Aorta (tissue), 5 donors: ENCODE measurements at regions not wholly inside any gene's neighbourhood (a gene's known extent, or its start where the extent isn't known, plus 50 kb on each side); places are given as distances from the start of the nearest gene placed in this dataset.

ENCODE experiments used
- ATAC-seq: fragments of 200-7000 bp; cut with Tn5 transposase; one replicate; pipeline ENCODE4 v1.9.1; 2022; ENCODE audit warnings: moderate library complexity; ENCODE audit not compliant: low FRiP score
- DNase-seq, 2 donors: peaks; one replicate each; pipeline ENCODE4 v3.0.0-alpha.2; 2020
- H3K27ac ChIP-seq, 2 donors: one replicate each; pipeline ENCODE4 v1.5.1; 2013; ENCODE audit warnings: low read length in 2 of 2, mild to moderate bottlenecking in 2 of 2, moderate library complexity in 2 of 2, control low read depth in 1 of 2, inconsistent platforms in 1 of 2, low read depth in 1 of 2
- H3K27me3 ChIP-seq, 2 donors: one replicate each; pipeline ENCODE4 v1.6.1; 2013; ENCODE audit warnings: control low read depth in 1 of 2, low read length in 1 of 2, mild to moderate bottlenecking in 1 of 2, moderate library complexity in 1 of 2; ENCODE audit not compliant: insufficient read depth in 2 of 2, control insufficient read depth in 1 of 2
- H3K36me3 ChIP-seq, 2 donors: one replicate each; pipeline ENCODE4 v1.6.1; 2013; ENCODE audit warnings: control low read depth in 1 of 2, low read length in 1 of 2, mild to moderate bottlenecking in 1 of 2; ENCODE audit not compliant: insufficient read depth in 2 of 2, control insufficient read depth in 1 of 2
- H3K4me1 ChIP-seq, 2 donors: one replicate each; pipeline ENCODE4 v1.6.1; 2013; ENCODE audit warnings: low read length in 2 of 2, control low read depth in 1 of 2, mild to moderate bottlenecking in 1 of 2, moderate library complexity in 1 of 2; ENCODE audit not compliant: insufficient read depth in 2 of 2, control insufficient read depth in 1 of 2
- H3K4me3 ChIP-seq, 2 donors: one replicate each; pipeline ENCODE4 v1.5.1; 2013; ENCODE audit warnings: low read length in 2 of 2, control low read depth in 1 of 2, mild to moderate bottlenecking in 1 of 2
- H3K9me3 ChIP-seq: one replicate; pipeline ENCODE4 v1.6.1; 2013; ENCODE audit warnings: mild to moderate bottlenecking, low read length; ENCODE audit not compliant: control insufficient read depth
- WGBS, 2 donors: extraction: QIAGEN DNeasy Blood & Tissue Kit; methylation state at CpG; one replicate each; pipeline ENCODE4 v1.1.7; 2013; 5-methylcytosine and 5-hydroxymethylcytosine counted together
- intact Hi-C, 2 donors: fragments of 100-400 bp; cut with DNase I; formaldehyde crosslinking; loops; one replicate each; pipeline versions ENCODE4 v1.14.2 to v1.15.0; 2022
- donor health status: healthy with polysubstance abuse.
- donor health status: Bipolar disorder and iron deficiency.
- donor health status: DM: no; HTN: no; CAD: no.
- donor health status: DM: no; HTN: no; CAD: no.
- donor health status: DM: yes; HTN: yes; CAD: no.

DNA sequence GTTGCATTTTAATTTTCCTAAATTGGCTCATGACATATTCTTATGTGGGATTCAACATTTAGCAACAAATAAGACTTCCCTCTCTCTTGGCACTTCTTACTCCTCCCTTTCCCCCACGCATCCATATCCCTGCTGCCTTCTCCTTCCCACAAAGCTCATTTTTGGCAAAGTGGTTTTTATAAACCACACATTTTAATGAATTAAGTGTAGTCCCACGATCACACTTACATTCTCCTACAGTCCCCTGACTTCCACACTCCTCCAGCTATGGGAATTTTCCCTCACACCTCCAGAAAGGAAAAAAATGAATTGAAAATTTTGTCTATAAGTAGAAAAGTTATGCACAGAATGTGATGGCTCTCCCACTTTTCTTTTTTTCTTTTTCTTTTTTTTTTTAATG, 345.0 kb downstream of the CD83 start:
- ATAC-seq (no peak), DNase-seq (no peak)
- no peaks in the 10 kb centered on the region for H3K27me3 ChIP-seq
- 85 to 92% methylated on average over 2 of the region's 2 CpGs for WGBS, 2 donors
- H3K36me3 ChIP-seq: no peaks in the 10 kb centered on the region
- no peaks in the 10 kb centered on the region for H3K9me3 ChIP-seq
- no peak overlapping the region for H3K4me3 ChIP-seq
- no peak overlapping the region for H3K27ac ChIP-seq
- intact Hi-C loops: no loop called here
- no peaks in the 10 kb centered on the region for H3K4me1 ChIP-seq

- Histone ChIP-seq H3K27ac (no peak overlapping the region), H3K4me1 (no peaks in the 10 kb centered on the region), H3K4me3 (no peak overlapping the region), H3K9me3 (no peaks in the 10 kb centered on the region), H3K27me3 (no peaks in the 10 kb centered on the region), H3K36me3 (no peaks in the 10 kb centered on the region)
- intact Hi-C loops: no loop called here
- DNase-seq: no peak
- ATAC-seq: no peak
- WGBS, 2 donors: 96 to 97% methylated on average over 6 of the region's 6 CpGs
Observed at GRCh38 chr6:14463110-14463509, 345.5 kb downstream of the CD83 start.

DNA sequence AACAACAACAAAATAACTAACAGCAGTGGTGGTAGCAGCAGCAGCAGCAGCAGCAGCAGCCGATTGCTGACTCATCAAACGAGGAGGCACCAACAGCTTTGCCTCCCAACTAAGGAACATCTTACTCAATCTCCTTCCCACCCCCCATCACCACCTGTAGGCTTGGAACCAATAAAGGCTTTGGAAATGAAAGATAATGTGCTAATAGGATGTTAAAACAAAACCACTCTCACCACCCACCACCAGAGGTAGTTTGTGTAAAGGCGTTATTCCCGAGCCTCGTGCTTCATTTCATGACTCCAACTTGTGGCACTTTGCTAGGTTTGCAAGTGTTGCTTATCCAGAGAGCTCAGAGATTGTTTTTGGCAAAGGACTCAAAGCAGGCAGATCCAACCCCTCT, 346.5 kb downstream of the CD83 start:
- H3K36me3 ChIP-seq: no peaks in the 10 kb centered on the region
- intact Hi-C loops: no loop called here
- ATAC-seq (no peak), DNase-seq (no peak)
- no peak overlapping the region for H3K4me3 ChIP-seq
- no peaks in the 10 kb centered on the region for H3K9me3 ChIP-seq
- H3K27me3 ChIP-seq: no peaks in the 10 kb centered on the region
- H3K4me1 ChIP-seq: no peaks in the 10 kb centered on the region
- no peak overlapping the region for H3K27ac ChIP-seq
- WGBS, 2 donors: 54% methylated on average over 5 of the region's 5 CpGs

DNA sequence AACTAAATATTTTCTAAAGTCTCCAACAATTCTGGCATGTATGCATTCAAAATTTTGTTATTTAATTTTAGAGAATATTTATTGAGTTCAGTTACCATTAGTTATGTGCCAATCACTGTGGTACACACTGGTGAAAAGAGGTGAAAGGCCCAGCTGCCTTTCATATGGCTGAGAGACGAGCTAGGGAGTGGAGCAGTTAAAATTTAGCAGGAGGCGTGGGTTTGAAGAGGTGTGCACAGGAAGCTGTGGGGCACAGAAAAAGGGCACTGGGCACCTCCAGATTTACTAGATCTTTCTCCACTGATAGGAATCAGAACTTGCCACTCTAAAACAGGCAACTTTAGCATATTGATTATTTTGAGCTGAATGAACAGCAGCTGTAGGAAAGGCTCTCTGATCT, 347.1 kb downstream of the CD83 start:
- DNase-seq: no peak
- 100% methylated on average over 2 of the region's 2 CpGs for WGBS, 2 donors
- ATAC-seq: no peak

DNA sequence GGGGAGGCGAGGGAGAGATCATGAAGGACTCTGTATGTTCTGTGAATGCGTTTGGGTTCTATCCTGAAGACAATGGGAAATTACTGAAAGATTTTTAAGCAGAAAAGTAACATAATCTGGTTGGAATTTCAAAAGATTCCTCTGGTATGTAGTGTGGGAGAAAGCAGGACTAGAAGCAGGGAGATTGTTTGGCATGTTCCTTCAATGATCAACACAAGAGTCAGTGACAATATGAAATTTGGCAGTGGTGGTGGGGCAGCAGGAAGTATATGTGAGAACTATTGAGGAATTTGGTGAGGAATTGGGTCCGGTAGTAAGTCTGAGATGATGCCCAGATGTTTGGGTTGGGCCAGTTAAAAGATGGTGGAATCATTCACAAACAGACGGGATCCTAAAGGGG, 348.7 kb downstream of the CD83 start:
- no peaks in the 10 kb centered on the region for H3K36me3 ChIP-seq
- DNase-seq (no peak), ATAC-seq (no peak)
- no peaks in the 10 kb centered on the region for H3K4me1 ChIP-seq
- no peaks in the 10 kb centered on the region for H3K27me3 ChIP-seq
- 52 to 67% methylated on average over 4 of the region's 4 CpGs for WGBS, 2 donors
- H3K9me3 ChIP-seq: no peaks in the 10 kb centered on the region
- intact Hi-C loops: no loop called here
- no peak overlapping the region for H3K27ac ChIP-seq
- H3K4me3 ChIP-seq: no peak overlapping the region

More for the DNA sequence above, 347.1 kb downstream of the CD83 start:
- Histone ChIP-seq H3K9me3 (no peaks in the 10 kb centered on the region), H3K4me3 (no peak overlapping the region), H3K27ac (no peak overlapping the region), H3K27me3 (no peaks in the 10 kb centered on the region), H3K4me1 (no peaks in the 10 kb centered on the region), H3K36me3 (no peaks in the 10 kb centered on the region)
- intact Hi-C loops: no loop called here

DNA sequence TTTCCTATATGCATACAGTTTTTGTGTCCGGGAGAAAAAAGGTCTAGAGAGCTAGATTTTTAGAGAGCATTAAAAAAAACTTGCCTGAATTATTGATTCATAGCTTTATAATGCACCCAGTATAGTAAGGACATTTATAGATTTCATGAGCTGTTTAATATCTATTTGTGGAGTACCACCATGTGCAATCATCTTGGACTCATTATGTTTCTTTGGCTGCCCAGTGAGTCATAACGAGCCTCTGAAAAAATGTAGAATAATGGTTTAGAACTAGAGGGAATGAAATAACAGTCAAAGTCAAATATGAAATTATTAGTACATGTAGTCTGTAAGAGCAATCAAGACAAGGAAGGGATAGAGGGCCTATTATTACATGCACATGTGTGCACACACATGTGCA, 350.0 kb downstream of the CD83 start:
- ATAC-seq (no peak), DNase-seq (no peak)
- Histone ChIP-seq H3K27ac (no peak overlapping the region), H3K27me3 (no peaks in the 10 kb centered on the region), H3K36me3 (no peaks in the 10 kb centered on the region), H3K9me3 (no peaks in the 10 kb centered on the region), H3K4me1 (no peaks in the 10 kb centered on the region), H3K4me3 (no peak overlapping the region)
- intact Hi-C loops: no loop called here
- 67 to 81% methylated on average over 2 of the region's 2 CpGs for WGBS, 2 donors

GRCh38 chr6:14468647-14469321, 351.2 kb downstream of the CD83 start:
- ATAC-seq: no peak
- no peaks in the 10 kb centered on the region for H3K27me3 ChIP-seq
- no peak for DNase-seq
- H3K27ac ChIP-seq: no peak overlapping the region
- H3K4me3 ChIP-seq: no peak overlapping the region
- H3K36me3 ChIP-seq: no peaks in the 10 kb centered on the region
- WGBS, 2 donors: 87 to 91% methylated on average over 4 of the region's 4 CpGs
- no peaks in the 10 kb centered on the region for H3K9me3 ChIP-seq
- intact Hi-C loops: no loop called here
- no peaks in the 10 kb centered on the region for H3K4me1 ChIP-seq

- Histone ChIP-seq H3K27me3 (no peaks in the 10 kb centered on the region), H3K4me1 (no peaks in the 10 kb centered on the region), H3K4me3 (no peak overlapping the region), H3K36me3 (no peaks in the 10 kb centered on the region), H3K27ac (no peak overlapping the region), H3K9me3 (no peaks in the 10 kb centered on the region)
- intact Hi-C loops: no loop called here
- DNase-seq: no peak
- WGBS, 2 donors: 89 to 94% methylated on average over 3 of the region's 3 CpGs
- no peak for ATAC-seq
Observed at GRCh38 chr6:14470101-14470500, 352.5 kb downstream of the CD83 start.

GRCh38 chr6:14470671-14471070, 353.1 kb downstream of the CD83 start:
- WGBS, 2 donors: 89 to 90% methylated on average over 3 of the region's 3 CpGs
- H3K27ac ChIP-seq: no peak overlapping the region
- no peaks in the 10 kb centered on the region for H3K4me1 ChIP-seq
- H3K36me3 ChIP-seq: no peaks in the 10 kb centered on the region
- intact Hi-C loops: no loop called here
- ATAC-seq: no peak
- no peaks in the 10 kb centered on the region for H3K9me3 ChIP-seq
- no peak for DNase-seq
- H3K4me3 ChIP-seq: no peak overlapping the region
- no peaks in the 10 kb centered on the region for H3K27me3 ChIP-seq
